ENCODE measurements at regions not wholly inside any gene's neighbourhood (a gene's known extent, or its start where the extent isn't known, plus 50 kb on each side); places are given as distances from the start of the nearest gene placed in this dataset.

GRCh38 chr14:82854901-82855300 lies 1321.2 kb upstream of the SEL1L start:
- H3K9me3 ChIP-seq: no peaks in the 10 kb centered on the region
- H3K36me3 ChIP-seq: no peaks in the 10 kb centered on the region
- H3K27ac ChIP-seq: no peak overlapping the region
- no peaks in the 10 kb centered on the region for H3K4me1 ChIP-seq
- no peaks in the 10 kb centered on the region for H3K27me3 ChIP-seq
- TF ChIP-seq EP300 (IDR thresholded peaks at IDR 0.05): no peak
- TF ChIP-seq POLR2A (IDR thresholded peaks at IDR 0.05): no peak
- TF ChIP-seq CTCF (IDR thresholded peaks at IDR 0.05): no peak
- TF ChIP-seq POLR2AphosphoS5 (IDR thresholded peaks at IDR 0.05): no peak
- no peak overlapping the region for H3K4me3 ChIP-seq
- WGBS: 47% methylated on average over 1 of the region's 1 CpG
- no peak for DNase-seq (ENCODE audit: low spot score in 2 of 2)

GRCh38 chr14:82855912-82856391 lies 1322.3 kb upstream of the SEL1L start:
- Histone ChIP-seq H3K4me3 (no peak overlapping the region), H3K27me3 (no peaks in the 10 kb centered on the region), H3K36me3 (no peaks in the 10 kb centered on the region), H3K4me1 (no peaks in the 10 kb centered on the region), H3K27ac (no peak overlapping the region), H3K9me3 (no peaks in the 10 kb centered on the region)
- DNase-seq (ENCODE audit: low spot score in 2 of 2): no peak
- TF ChIP-seq POLR2AphosphoS5 (IDR thresholded peaks at IDR 0.05) (no peak), EP300 (IDR thresholded peaks at IDR 0.05) (no peak), POLR2A (IDR thresholded peaks at IDR 0.05) (no peak), CTCF (IDR thresholded peaks at IDR 0.05) (peak in 1 of 2 donors; percentile 34)
- WGBS: 27% methylated on average over 3 of the region's 3 CpGs

GRCh38 chr14:82861313-82861712 lies 1327.7 kb upstream of the SEL1L start:
- Histone ChIP-seq H3K4me3 (no peak overlapping the region), H3K27me3 (no peaks in the 10 kb centered on the region), H3K9me3 (peaks cover 7% of the 10 kb centered on the region), H3K36me3 (no peaks in the 10 kb centered on the region), H3K27ac (no peak overlapping the region), H3K4me1 (no peaks in the 10 kb centered on the region)
- no peak for TF ChIP-seq EP300 (IDR thresholded peaks at IDR 0.05)
- TF ChIP-seq POLR2A (IDR thresholded peaks at IDR 0.05): no peak
- no peak for TF ChIP-seq POLR2AphosphoS5 (IDR thresholded peaks at IDR 0.05)
- no peak for DNase-seq (ENCODE audit: low spot score in 2 of 2)
- WGBS: 90% methylated on average over 5 of the region's 5 CpGs

- H3K36me3 ChIP-seq: no peaks in the 10 kb centered on the region
- no peak overlapping the region for H3K4me3 ChIP-seq
- no peak overlapping the region for H3K27ac ChIP-seq
- H3K27me3 ChIP-seq: no peaks in the 10 kb centered on the region
- 57% methylated on average over 8 of the region's 8 CpGs for WGBS
- no peak for DNase-seq (ENCODE audit: low spot score in 2 of 2)
- H3K9me3 ChIP-seq: no peaks in the 10 kb centered on the region
- H3K4me1 ChIP-seq: no peaks in the 10 kb centered on the region
- TF ChIP-seq POLR2A (IDR thresholded peaks at IDR 0.05): no peak
- no peak for TF ChIP-seq POLR2AphosphoS5 (IDR thresholded peaks at IDR 0.05)
- no peak for TF ChIP-seq CTCF (IDR thresholded peaks at IDR 0.05)
- no peak for TF ChIP-seq EP300 (IDR thresholded peaks at IDR 0.05)
These were observed 1338.8 kb upstream of the SEL1L start for GRCh38 chr14:82872494-82872893.

GRCh38 chr14:82878951-82879350 lies 1345.3 kb upstream of the SEL1L start:
- Histone ChIP-seq H3K4me1 (peaks cover 7% of the 10 kb centered on the region), H3K27me3 (no peaks in the 10 kb centered on the region), H3K9me3 (no peaks in the 10 kb centered on the region), H3K4me3 (no peak overlapping the region), H3K27ac (no peak overlapping the region), H3K36me3 (no peaks in the 10 kb centered on the region)
- no peak for DNase-seq (ENCODE audit: low spot score in 2 of 2)
- WGBS: 66% methylated on average over 3 of the region's 3 CpGs
- TF ChIP-seq POLR2A (IDR thresholded peaks at IDR 0.05) (no peak), EP300 (IDR thresholded peaks at IDR 0.05) (no peak), POLR2AphosphoS5 (IDR thresholded peaks at IDR 0.05) (no peak), CTCF (IDR thresholded peaks at IDR 0.05) (no peak)

- no peak for DNase-seq (ENCODE audit: low spot score in 2 of 2)
- no peak overlapping the region for H3K4me3 ChIP-seq
- H3K27ac ChIP-seq: no peak overlapping the region
- H3K9me3 ChIP-seq: no peaks in the 10 kb centered on the region
- TF ChIP-seq EP300 (IDR thresholded peaks at IDR 0.05) (no peak), CTCF (IDR thresholded peaks at IDR 0.05) (no peak), POLR2AphosphoS5 (IDR thresholded peaks at IDR 0.05) (no peak), POLR2A (IDR thresholded peaks at IDR 0.05) (no peak)
- no peaks in the 10 kb centered on the region for H3K27me3 ChIP-seq
- no peaks in the 10 kb centered on the region for H3K36me3 ChIP-seq
- 32% methylated on average over 5 of the region's 5 CpGs for WGBS
- peaks cover 7% of the 10 kb centered on the region for H3K4me1 ChIP-seq
These were observed 1346.4 kb upstream of the SEL1L start for GRCh38 chr14:82879949-82880535.
